NCI-H774 (cell line): ENCODE measurements at regions not wholly inside any gene's neighbourhood (a gene's known extent, or its start where the extent isn't known, plus 50 kb on each side); places are given as distances from the start of the nearest gene placed in this dataset.

Source experiments
- DNase-seq: peaks from one replicate; lab custom pipeline; 2025; lab: John Stamatoyannopoulos, UW

DNA sequence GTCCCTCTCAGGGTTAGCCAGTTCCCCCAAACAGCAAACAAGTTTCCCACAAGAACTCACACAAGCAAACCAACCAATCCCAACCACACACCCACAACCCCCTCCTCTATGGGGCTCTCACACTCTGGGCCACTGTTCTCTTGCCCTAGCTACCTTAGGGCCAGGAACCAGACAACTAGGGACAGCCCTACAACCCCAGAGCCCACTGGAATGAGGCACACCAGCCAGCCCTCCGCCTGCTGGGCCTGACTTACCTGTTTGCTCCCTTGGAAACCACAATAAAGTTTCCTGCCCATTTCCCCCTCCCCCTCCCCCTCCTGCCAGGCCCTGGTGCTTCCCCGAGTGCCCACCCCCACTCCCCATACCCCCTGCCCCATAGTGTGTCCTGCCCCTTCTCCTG lies 132.6 kb downstream of the WDR11 start:
- no peak for DNase-seq

DNA sequence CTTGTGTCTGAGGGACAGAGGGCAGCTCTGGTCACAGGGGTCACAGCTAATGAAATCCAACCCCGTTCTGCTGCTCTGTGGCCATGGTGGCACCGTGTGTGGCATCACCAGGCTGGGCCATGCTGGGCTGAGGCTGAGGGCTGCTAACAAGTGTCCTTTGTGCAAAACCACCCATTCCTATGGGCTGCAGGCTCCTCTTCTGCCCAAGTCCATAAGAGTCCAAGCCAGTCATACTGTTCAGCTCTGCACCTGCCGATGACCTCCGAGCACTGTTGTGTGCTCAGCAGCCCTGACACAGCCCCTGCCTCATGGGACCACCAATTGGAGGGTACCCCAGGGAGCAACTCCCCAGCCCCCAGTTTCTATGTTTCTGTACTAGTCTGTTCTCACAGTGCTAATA lies 133.1 kb downstream of the WDR11 start:
- no peak for DNase-seq

DNA sequence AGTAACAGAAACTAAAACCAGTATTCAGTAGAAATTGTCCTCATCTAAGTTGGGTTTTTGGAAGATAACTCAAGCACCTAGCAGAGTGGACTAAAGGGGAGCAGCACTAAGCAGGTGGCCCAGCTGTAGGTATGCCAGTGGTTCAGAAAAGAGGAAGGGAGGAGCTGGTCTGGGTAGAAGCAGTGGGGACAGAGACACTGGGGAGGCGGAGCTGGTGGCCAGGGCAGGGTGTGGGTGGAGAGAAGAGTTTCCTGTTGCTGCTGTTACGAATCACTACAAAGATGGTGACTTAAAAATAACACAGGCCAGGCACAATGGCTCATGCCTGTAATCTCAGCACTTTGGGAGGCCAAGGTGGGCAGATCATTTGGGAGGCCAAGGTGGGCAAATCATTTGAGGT lies 136.2 kb downstream of the WDR11 start:
- no peak for DNase-seq

DNA sequence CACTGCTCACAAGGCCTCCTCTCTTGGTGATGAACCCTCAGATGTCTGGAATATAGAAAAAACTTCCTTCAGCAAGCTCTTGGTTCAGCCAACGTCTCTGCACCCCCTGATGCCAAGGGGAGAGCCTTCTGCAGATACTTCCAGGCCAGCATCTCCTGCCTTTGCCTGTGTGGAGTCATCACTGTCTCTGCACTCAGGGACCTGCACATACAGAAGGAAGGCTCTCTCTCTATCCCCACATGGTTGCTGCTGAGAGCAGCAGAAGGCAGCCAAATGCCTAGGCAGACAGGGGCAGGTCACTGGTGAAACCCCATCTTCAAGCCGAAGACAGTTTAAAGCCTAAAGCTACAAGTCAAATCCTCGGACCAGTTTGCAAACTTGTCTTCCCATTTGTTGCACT lies 137.6 kb downstream of the WDR11 start:
- no peak for DNase-seq

DNA sequence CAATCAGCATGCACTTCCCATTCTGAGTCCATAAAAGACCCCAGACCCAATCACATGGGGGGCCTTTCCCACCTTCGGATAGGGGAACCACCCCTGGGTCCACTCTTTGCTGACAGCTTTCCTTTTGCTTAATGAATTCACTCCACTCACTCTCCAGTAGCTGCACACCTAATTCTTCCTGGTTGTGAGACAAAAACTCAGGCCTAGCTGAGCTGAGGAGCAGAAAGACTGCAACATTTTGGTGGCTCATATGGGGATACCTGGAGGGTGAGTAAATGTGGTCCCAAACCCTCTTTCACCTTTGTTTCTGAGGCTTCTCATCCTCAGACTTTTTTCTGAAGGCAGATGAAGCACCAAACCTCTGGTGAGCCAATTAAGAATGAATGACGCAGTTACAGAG lies 138.1 kb downstream of the WDR11 start:
- DNase-seq: no peak

DNA sequence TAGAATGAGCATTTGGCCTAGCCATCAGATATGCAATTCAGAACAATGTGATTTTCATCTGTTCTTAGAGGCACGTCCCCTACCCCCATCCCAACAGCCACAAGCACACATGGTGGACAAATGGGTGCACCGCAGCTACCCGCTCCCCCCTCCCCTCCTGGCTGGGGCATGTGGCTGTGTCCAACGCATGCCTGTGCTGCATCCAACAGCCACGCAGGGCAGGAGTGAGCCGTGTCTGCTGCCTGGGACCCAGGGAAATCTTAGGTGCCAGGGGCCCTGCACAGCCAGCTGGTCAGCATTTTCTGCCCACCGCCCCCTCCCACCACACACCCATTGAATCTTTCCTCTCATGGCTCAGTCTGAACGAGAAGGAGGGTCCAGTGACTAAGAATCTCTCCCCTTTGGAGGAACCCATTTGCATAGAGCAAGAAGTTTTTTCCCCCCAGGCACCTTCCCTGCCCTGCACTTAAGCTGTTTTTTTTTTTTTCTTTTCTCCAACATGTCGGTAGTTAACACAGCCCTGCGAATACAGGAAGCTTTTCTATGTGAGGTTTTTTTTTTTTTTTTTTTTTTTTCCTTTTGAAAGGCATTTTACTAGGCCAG lies 138.9 kb downstream of the WDR11 start:
- DNase-seq: no peak

DNA sequence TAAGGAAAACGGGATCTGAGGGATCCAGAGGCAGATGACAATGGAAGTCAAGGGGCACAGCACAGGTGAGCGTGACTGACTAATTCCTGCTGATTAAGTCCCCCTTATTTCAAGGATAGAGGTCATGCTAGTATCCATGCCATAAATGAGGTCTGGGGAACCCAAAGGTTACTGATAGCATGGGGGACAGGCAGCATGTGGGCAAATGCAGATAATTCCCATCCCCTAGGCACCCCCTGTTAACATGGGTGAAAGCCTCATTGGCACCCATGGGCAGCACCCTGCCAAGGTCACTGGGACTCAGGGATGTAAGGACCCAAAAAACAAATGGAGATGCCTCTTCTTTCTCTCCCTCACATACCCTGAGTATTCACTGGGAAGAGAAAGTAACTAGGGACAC lies 139.7 kb downstream of the WDR11 start:
- no peak for DNase-seq

DNA sequence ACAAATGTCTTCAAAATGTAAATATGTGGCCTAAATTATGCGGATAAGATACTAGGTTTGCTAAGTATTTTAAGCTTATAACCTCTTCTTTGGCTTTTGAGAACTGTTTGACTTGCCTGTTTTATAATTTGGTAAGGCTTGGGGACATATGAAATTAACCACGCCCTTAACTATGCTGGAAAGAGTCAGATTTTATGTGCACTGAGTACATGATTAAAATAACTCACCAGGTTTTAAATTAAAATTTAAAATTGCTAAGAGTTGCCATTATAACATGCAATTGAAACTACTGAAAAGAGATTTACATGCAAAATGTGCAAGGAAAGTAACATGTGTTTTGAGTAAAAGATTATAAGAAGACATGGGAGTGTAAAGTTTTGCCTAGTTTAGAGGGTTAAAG lies 141.9 kb downstream of the WDR11 start:
- no peak for DNase-seq

DNA sequence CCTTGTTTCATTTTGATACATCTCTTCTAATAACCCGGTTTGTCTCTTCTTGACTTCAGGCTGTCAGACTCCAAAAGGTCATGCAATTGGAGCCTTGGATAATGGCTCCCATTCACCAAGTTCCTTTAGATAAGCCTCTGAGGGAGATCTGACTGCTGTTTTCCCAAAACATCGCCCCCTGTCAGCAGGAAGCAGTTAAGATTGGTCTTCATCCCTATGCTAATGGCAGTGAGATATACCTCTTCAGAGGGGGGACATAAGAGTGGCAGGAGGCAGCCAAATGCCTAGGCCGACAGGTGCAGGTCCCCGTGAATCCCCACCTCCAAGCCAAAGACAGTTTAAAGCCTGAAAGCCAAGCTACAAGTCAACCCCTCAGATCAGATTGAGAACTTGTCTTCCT lies 144.6 kb downstream of the WDR11 start:
- DNase-seq: no peak

DNA sequence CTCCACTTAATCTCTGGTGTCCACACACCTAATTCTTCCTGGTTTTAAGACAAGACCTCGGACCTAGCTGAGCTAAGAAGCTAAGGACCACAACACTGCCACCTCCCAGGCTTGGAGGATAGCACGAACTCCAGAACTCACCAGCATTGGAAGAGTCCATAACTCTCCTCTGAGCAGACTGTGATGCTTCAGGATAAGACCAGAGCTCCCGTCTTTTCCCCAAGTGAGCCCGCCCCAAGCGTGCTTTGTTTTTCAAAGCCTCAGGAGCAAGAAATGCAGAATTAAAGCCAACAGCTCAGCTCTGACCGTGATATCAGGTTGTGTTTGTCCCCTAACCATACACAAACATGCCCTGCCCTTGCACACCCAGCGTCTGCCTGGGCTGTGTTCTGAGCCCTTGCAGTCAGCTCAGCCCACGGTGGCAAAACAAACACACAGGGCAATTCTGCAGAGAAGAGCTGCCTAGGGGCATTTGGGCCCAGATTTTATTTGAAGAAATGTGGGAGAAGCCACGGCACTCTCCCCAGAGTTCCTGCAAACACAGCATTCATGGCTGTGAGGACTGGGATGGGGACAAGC lies 145.4 kb downstream of the WDR11 start:
- DNase-seq: no peak

DNA sequence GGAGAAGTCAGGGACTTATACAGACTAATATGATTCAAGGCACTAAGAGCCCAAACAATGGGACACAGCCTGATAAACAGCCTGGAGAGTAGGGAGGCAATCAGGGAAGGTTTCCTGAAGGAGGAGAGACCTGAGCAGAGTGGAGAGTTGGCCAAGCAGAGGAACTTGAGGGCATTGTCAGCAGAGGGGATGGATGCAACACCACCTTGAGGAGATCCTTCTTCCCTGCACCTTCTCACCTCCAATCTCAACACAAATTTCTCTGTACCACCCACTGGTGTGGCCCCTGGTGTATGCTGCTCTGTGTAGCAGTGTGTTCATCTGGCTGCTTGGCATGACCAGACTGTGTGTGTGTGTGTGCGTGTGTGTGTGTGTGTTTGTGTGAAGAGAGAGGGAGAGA lies 146.2 kb downstream of the WDR11 start:
- DNase-seq: no peak

DNA sequence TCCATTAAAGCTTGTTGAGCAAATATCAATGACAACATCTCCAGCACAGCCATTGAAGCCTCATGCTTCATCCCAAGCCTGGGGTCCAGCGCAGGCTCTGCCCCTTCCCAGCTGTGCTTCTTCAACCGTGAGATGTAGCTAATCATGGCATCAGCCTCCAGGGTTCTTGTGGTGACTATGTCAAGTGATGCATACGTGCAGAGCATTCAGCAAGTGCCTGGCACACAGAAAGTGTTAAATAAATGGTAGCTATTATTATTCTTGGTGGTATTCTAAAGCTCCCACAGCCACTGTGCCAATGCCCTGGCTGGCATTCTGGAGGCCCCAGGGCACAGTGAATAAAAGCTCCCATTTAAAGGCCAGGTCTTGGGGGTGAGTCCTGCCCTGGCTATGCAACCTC lies 146.6 kb downstream of the WDR11 start:
- DNase-seq: no peak

DNA sequence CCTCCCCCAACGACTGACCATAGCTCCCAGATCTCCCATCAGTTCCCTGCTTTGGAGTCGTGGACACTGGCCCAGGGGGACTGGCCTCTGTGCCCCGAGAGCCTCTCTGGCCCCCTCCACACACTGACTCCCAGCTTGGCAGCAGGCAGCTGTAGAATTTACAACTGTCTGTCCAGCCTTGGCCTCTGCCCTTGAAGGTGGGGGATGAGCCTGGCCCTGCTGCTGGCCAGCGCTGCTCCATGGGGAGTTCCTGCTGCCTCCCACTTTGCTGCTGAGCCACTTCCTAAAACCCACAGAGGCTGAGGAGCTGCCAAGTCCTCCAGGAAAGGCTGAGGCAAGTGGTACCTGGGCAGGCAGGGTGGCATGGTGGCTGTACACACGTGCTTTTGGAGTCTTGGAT lies 147.1 kb downstream of the WDR11 start:
- no peak for DNase-seq

DNA sequence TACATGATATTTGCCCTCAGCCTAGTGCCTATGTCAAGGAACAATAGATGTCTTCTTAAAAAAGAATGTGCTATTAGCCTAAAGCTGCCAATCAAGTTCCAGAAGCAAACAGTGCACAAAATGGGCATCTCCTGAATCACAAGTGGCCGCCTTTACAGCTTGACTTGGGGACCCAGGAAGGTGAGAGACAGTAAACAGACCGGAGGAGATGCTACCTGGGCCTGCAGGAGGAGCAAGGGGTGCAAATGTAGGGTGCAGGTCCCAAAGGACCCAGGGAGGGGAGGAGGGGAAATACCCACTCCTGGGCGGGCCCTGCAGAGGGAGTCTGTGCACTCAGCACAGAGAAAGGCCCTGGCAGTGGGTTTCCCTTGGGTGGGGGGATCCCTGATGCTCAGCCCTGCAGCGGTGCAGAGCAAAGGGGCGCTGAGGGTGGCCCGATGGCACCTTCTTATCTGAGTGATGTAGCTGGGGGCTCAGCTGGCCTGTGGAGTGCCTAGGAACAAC lies 147.7 kb downstream of the WDR11 start:
- no peak for DNase-seq

DNA sequence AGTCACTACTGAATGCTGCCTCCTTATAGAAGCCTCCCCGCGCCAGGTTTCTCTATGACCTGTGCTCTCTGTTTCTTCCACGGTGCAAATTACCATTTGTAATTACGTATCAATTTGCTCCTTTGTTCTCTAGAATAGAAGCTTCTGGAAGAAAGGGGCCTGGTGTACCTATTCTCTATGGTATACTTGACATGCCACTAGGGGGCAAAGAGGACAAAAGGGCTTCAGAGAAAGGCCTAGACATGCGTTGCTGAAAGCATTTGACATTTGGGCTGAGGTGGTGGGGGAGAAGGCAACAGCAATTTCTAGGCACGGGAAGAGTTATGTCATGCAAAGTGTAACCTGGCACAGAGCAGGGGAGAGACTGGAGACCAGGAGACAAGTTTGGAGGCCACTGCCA lies 148.7 kb downstream of the WDR11 start:
- no peak for DNase-seq

DNA sequence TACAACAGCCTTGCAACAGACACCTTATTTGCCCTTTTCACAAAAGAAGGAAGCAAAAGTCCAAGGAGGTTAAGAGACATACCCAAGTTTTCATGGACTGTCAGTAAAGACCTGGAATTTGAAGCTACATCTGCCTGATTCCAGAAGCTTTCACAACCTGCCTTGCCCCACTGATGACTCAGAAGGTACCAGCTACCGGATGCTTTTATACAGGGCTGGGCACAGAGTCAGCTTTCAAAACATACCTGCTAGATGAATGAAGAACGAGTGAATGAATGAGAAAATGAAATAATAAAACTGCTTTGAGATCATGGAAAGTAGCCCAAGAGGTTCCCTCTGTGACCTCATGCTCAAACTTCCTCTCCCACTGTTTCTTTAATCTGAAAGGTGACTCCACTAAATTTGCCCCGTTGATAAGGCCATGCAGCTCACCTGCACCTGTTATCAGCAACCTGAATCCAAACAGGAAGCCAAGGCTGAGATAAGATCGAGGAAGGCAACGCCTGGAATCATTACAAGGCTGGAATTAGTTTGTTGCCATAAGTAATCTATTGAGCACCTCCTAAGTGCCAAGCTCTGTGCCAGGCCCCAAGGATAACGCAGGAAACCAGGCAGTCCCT lies 151.5 kb downstream of the WDR11 start:
- DNase-seq: no peak

DNA sequence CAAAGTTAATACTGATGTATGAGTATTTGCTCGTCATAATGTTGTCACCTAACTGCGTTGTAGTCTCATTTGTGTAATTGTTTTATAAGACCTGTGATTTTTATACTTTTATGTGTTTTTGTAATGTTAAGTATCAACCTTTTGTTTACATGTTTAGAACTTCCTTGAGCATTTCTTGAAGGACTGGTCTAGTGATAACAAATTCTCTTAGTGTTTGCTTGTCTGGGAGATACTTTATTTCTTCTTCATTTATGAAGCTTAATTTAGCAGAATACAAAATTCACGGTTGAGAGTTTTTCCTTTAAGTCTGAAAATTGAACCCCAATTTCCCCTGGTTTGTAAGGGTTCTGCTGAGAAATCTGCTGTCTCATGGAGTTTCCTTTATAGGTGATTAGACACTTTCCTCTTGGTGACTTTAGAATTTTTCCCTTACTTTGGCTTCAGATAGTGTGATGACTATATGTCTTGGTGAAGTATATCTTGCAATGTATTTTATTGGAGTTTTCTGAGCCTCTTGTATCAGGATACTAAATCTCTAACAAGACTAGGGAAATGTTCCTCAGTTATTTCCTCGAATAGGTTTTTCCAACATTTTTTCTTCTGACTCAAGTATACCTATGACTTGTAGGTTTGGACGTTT lies 154.9 kb downstream of the WDR11 start:
- DNase-seq: no peak

DNA sequence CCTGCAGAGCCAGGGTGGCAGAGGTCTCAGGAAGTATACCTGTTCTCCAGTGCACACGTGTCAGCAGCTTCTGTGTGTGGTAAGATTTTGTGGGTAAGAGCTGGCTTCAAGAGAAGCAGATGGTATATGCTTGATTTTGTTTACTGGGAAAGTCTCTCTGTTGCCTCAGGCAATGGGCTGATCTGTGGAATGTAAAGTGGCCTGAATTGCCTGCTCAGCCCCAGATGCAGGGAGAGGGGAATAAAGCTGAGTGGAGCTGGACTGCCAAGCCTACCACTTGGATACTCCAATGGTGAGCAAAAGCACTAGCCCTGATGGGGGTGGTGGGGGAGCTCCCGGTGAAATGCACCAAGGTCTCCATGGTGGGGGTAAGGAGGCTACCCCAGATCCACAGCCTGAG lies 156.1 kb downstream of the WDR11 start:
- DNase-seq: no peak

DNA sequence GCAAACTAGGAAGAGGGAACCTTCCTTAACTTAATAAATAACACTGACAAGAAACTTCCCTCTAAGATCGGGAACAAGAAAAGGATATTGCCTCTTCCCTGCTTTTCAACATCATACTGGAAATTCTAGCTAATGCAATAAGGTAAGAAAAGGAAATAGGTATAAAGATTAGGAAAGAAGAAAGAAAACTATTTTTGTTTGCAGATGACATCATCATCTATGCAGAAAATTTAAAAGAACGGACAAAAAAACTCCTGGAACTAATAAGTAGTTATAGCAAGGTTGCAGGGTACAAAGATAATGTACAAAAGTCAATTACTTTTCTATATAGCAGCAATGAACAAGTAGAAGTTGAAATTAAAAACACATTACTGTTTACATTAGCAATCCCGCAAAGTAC lies 164.8 kb downstream of the WDR11 start:
- no peak for DNase-seq

DNA sequence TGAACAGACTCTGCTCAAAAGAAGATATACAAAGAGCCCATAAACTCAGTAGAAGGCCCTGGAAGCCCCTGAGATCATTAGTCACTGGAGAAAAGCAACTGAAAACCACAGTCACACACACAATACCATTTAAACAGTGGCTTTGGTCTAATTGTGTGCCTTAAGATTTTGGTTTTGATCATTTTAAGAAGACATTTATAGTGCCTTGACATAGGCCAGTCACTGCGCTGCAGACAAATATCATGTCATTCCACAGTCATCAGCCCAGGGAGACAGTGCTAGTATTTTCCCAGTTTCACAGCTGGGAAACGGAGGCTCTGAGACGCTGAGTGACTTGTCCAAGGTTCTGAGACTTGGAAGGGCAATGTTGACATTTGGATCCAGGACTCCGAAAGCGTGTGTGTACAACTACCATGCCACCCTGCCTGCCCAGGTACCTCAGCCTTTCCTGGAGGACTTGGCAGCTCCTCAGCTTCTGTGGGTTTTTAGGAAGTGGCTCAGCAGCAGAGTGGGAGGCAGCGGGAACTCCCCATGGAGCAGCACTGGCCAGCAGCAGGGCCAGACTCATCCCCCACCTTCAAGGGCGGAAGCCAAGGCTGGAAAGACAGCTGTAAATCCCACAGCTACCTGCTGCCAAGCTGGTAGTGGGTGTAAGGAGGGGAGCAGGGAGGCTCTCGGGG lies 173.9 kb downstream of the WDR11 start:
- no peak for DNase-seq

DNA sequence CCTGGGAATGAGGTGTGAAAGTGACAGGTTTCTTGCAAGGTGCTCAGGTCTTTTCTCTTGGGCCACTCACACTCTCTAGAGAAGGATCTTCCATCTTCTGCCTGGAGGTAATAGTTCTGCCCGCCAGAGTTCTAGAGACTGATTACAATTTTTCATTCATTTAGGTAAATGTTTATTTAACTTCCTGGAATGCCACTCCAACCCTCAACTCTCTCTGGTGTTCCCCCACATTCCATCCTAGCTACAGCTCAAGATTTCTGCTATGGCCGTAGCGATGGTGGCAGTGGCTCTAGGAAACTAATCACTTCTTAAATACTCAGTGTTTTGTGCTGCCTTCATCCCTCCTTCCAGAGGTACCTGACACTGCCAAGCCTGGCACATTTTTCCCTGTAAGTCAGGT lies 174.6 kb downstream of the WDR11 start:
- no peak for DNase-seq

DNA sequence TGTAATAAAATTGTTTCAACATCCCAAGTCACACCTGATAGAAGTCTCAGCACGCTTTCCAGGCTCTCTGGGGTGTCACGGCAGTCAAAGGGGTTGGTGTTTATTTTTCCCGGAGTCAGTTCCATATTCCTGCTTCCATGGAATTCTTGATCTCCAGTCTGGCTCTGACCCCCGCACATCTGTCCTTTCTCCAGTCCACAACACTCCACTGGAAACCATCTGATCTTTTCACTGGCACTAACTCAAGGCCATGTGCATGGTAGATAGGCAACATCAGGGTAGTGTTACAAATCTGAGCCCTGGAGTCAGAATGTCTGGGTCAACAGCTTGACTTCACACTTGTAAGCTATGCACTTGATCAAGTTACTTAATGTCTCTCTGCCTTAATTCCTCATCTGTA lies 176.2 kb downstream of the WDR11 start:
- DNase-seq: no peak

DNA sequence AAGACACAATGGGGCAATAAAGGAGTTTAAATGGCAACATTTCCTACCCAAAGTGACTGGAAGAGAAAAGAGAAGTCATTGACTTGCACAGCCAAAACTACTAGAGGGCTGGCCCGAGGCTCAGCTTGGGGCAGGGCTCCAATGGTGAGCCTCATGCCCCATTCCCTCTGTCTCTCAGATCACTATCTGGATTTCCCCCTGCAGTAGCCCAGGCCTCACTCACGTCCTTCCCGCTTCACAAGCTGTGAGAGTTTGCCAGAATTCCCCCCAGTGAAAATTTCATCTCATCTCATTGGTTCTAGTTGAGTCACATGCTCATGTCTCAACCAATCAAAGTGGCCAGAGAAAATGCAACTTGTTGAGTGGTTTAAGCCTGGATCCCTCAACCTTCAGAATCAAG lies 181.3 kb downstream of the WDR11 start:
- no peak for DNase-seq
